ENCODE measurements at regions not wholly inside any gene's neighbourhood (a gene's known extent, or its start where the extent isn't known, plus 50 kb on each side); places are given as distances from the start of the nearest gene placed in this dataset.

DNA sequence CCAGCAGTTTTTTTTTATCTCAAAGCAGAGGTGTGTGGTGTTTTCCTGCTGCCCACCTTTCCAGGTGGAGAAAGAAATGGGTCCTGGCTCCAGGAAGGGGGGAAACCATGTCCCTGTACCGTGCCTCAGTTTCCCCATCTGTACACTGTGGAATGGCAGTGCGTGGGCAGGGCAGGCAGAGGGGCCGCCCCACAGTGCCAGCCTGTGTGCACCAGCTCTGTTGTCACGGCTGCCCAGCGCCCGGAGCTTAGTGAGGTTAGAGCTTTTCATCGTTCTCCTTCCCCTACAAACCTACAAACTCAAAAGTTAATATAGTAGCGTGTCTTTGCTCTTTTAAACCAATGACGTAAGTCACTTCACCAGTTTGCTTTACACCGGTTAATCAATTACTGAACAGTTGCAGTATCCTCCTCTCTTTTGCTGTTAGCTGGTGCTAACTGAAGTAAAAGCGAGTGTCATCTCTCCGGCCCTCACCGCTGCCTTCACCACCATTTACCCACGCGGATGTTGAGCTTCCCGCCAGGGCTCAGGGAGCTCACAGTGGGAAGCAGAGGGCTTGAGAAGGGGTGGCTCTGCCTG lies 114.8 kb upstream of the ADRA2C start:
- no peak for TF ChIP-seq CTCF (conservative IDR thresholded peaks at IDR 0.05; ENCODE audit: control insufficient read depth, insufficient read depth, low read depth, low read length)

GRCh38 chr4:3649491-3649890 lies 116.7 kb upstream of the ADRA2C start:
- no peak for DNase-seq (ENCODE audit: low read depth)
- no peak for TF ChIP-seq CTCF (conservative IDR thresholded peaks at IDR 0.05; ENCODE audit: control insufficient read depth, insufficient read depth, low read depth, low read length)

More for the DNA sequence above, 114.8 kb upstream of the ADRA2C start:
- no peak for DNase-seq (ENCODE audit: low read depth)
- H3K4me3 ChIP-seq (ENCODE audit: control insufficient read depth, low read depth, low read length), result no peak overlapping the region

DNA sequence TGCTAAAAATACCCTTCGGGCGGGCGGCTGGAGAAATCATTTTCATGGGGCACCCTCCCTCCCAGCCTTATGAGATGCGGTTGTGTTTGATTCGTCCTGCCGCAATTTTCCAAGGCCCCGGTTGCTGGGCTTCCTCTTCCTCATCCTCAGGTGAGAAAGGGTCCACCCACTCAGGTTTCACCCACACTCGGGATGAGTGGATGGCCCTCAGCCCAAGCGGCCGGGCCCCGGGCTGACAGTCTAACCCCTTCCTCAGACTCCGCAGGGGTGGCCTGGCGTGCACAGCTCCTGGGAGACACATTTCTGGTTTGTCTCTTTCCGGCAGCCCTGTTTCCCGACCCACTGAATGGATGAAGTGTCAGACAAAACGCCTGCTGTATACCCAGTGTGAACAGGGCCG lies 116.5 kb upstream of the LRPAP1 start:
- no peak for TF ChIP-seq CTCF (conservative IDR thresholded peaks at IDR 0.05; ENCODE audit: control insufficient read depth, insufficient read depth, low read depth, low read length)
- DNase-seq (ENCODE audit: low read depth), result no peak
- no peak overlapping the region for H3K4me3 ChIP-seq (ENCODE audit: control insufficient read depth, low read depth, low read length)

More at GRCh38 chr4:3649491-3649890, 116.7 kb upstream of the ADRA2C start:
- H3K4me3 ChIP-seq (ENCODE audit: control insufficient read depth, low read depth, low read length), result no peak overlapping the region

DNA sequence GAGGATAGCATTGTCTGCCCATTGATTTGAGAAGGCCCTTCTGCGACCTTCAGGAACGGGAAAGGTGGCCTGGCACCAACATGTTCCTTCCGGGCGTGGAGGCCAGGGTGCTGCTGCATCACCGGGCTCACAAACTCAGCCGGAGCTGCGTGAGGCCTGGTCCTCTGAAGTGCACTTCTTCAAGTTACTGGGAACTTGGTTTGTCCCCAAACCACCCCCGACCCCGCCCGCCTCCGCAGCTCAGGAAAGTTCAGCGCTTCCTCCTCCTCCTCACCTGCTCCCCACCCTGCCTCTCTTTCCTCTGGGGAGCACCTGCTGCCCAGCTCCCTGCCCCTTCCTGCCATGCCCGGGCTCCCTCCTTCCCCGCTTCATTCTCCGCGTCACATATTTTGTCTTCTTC lies 116.0 kb upstream of the LRPAP1 start:
- TF ChIP-seq CTCF (conservative IDR thresholded peaks at IDR 0.05; ENCODE audit: control insufficient read depth, insufficient read depth, low read depth, low read length), result no peak
- no peak overlapping the region for H3K4me3 ChIP-seq (ENCODE audit: control insufficient read depth, low read depth, low read length)
- DNase-seq (ENCODE audit: low read depth), result no peak

DNA sequence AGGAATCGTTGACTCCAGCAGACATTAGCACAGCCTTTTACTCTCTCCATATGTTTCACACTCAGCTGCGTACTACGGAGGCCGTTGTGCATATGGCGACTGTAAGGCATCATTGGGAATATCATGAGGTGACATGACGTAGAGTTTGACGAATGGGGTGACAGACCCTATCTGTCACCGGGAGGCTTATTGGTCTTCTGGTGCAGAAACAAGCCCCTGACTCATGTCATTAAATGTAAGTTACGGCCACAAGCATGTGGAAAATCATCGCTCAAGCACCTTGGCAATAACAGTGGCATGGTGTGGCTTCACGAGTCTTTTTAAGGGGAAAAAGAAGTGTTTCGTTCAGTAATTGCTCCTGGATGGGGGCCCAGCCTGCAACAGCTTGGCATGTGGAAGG lies 115.2 kb upstream of the LRPAP1 start:
- TF ChIP-seq CTCF (conservative IDR thresholded peaks at IDR 0.05; ENCODE audit: control insufficient read depth, insufficient read depth, low read depth, low read length), result no peak
- no peak for DNase-seq (ENCODE audit: low read depth)
- H3K4me3 ChIP-seq (ENCODE audit: control insufficient read depth, low read depth, low read length), result no peak overlapping the region

DNA sequence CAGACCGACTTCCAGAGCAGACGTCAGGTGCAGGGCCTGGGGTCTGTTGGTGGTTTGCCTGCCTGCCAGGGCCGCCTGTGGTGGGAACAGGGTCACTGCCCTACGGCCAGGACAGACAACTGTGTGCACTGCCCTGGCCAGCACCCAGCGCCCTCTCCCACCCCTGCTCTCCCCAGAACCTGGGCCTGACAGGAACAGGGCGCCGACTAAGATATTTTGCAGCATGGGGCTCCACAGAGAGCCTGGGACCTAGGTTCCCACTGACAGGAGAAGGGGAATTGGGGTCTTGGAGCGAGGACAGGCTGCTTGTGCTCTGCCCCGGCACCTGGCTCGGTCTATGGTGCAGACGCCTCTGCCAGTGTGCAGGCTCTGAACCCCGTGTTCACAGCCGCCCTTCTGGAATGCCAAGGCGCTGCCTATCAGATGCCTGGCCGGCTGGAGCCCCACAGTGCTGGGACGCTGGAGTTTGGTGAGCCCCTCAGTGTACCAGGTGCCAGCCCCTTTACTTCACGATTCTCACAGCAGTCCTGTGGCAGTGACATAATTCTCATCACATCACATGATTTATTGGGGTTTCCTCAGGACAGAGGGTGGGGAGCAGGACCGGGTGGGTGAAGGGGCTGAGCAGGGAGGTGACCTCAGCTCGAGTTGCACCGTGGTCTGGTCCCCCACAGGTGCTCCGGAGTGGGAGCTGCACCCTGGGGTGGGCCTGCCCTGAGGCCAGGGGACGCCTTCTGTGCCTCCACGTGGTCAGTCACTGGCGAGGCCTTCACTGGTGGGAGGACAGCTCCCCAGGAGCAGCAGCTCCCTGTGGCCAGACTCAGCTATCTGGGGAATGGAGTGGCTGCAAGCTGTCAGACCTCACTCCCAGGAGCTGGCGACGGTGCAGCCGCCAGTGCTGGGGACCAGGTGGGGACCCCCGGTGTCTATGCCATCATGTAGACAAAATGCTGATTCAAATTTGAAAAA lies 113.8 kb upstream of the LRPAP1 start:
- H3K4me3 ChIP-seq (ENCODE audit: control insufficient read depth, low read depth, low read length), result no peak overlapping the region
- no peak for DNase-seq (ENCODE audit: low read depth)
- no peak for TF ChIP-seq CTCF (conservative IDR thresholded peaks at IDR 0.05; ENCODE audit: control insufficient read depth, insufficient read depth, low read depth, low read length)

All from fibroblast of mammary gland (primary cell).